Keratinocyte (primary cell): ENCODE measurements at regions not wholly inside any gene's neighbourhood (a gene's known extent, or its start where the extent isn't known, plus 50 kb on each side); places are given as distances from the start of the nearest gene placed in this dataset.

Source experiments
- DNase-seq: peaks from one replicate; pipeline ENCODE4 v3.0.0-alpha.2; 2011; ENCODE audit warnings: low read depth, missing footprints, low spot score
- FAIRE-seq: peaks from 2 replicates; lab custom pipeline; 2011; peaks lifted over from hg19 to GRCh38; lab: Jason Lieb, UNC
- H2AFZ ChIP-seq: 2 replicates; pipeline ENCODE4 v1.6.0; 2012; ENCODE audit warnings: low read length, control low read depth, inconsistent platforms; ENCODE audit not compliant: control insufficient read depth
- H3K27ac ChIP-seq: 2 replicates; pipeline ENCODE4 v1.5.1; 2011; ENCODE audit warnings: low read length; ENCODE audit not compliant: control insufficient read depth, insufficient read depth
- H3K27me3 ChIP-seq: 3 replicates; pipeline ENCODE4 v1.6.0; 2011; ENCODE audit warnings: low read length; ENCODE audit not compliant: control insufficient read depth, insufficient read depth; ENCODE audit errors: extremely low read depth
- H3K36me3 ChIP-seq, 2 experiments: 2 replicates in 1 of 2; 3 replicates in 1 of 2; pipeline ENCODE4 v1.5.1; 2011; ENCODE audit warnings: low read length in 2 of 2, mild to moderate bottlenecking in 1 of 2; ENCODE audit not compliant: control insufficient read depth in 2 of 2, insufficient read depth in 2 of 2; ENCODE audit errors: extremely low read depth in 1 of 2
- H3K4me1 ChIP-seq: 3 replicates; pipeline ENCODE4 v1.5.1; 2011; ENCODE audit warnings: low read length; ENCODE audit not compliant: control insufficient read depth, insufficient read depth; ENCODE audit errors: extremely low read depth
- H3K4me2 ChIP-seq: 3 replicates; pipeline ENCODE4 v1.6.0; 2011; ENCODE audit warnings: low read depth, low read length; ENCODE audit not compliant: control insufficient read depth, insufficient read depth; ENCODE audit errors: extremely low read depth
- H3K4me3 ChIP-seq, 3 experiments: fragments of 200-600 bp in 1 of 3; sonication (generic) in 1 of 3; 2 replicates in 2 of 3; 3 replicates in 1 of 3; pipeline ENCODE4 v1.5.1; 2011 to 2016; ENCODE audit warnings: low read length in 3 of 3, mild to moderate bottlenecking in 3 of 3, control low read depth in 2 of 3, inconsistent platforms in 1 of 3, low read depth in 1 of 3, mixed read lengths in 1 of 3, mixed run types in 1 of 3, moderate library complexity in 1 of 3; ENCODE audit not compliant: control insufficient read depth in 2 of 3, insufficient read depth in 2 of 3; ENCODE audit errors: extremely low read depth in 1 of 3
- H3K79me2 ChIP-seq: 2 replicates; pipeline ENCODE4 v1.6.0; 2012; ENCODE audit warnings: low read length; ENCODE audit not compliant: control insufficient read depth, insufficient read depth
- H3K9ac ChIP-seq: 3 replicates; pipeline ENCODE4 v1.6.0; 2011; ENCODE audit warnings: low read length; ENCODE audit not compliant: control insufficient read depth, insufficient read depth; ENCODE audit errors: extremely low read depth
- H3K9me1 ChIP-seq: 3 replicates; pipeline ENCODE4 v1.6.0; 2011; ENCODE audit warnings: low read length; ENCODE audit not compliant: control insufficient read depth, insufficient read depth; ENCODE audit errors: extremely low read depth
- H3K9me3 ChIP-seq: 2 replicates; pipeline ENCODE4 v1.5.1; 2012; ENCODE audit warnings: low read depth, low read length; ENCODE audit not compliant: control insufficient read depth
- H4K20me1 ChIP-seq: 3 replicates; pipeline ENCODE4 v1.6.0; 2011; ENCODE audit warnings: low read length; ENCODE audit not compliant: control insufficient read depth, insufficient read depth; ENCODE audit errors: extremely low read depth
- CTCF ChIP-seq, 3 experiments: IDR thresholded peaks in 1 of 3; conservative IDR thresholded peaks in 1 of 3; optimal IDR thresholded peaks in 1 of 3; 2 replicates in 2 of 3; 3 replicates in 1 of 3; pipeline versions ENCODE3 to v1.5.1; 2011; ENCODE audit warnings: low read length in 3 of 3, mild to moderate bottlenecking in 3 of 3, moderate library complexity in 2 of 3, control low read depth in 1 of 3, inconsistent platforms in 1 of 3; ENCODE audit not compliant: insufficient read depth in 2 of 3; ENCODE audit errors: extremely low read depth in 1 of 3
- EZH2 ChIP-seq: IDR thresholded peaks from one replicate; pipeline ENCODE4 v1.6.1; 2012; ENCODE audit warnings: inconsistent platforms, mild to moderate bottlenecking, low read length, moderate library complexity
- dilution Hi-C: fragments of 300-500 bp; cut with MboI; formaldehyde crosslinking; loops from one replicate; pipeline ENCODE4 v1.7.0; 2020; ENCODE audit warnings: low sequenced_read_pairs; ENCODE audit not compliant: extremely low pct_ligation_motif_present

DNA sequence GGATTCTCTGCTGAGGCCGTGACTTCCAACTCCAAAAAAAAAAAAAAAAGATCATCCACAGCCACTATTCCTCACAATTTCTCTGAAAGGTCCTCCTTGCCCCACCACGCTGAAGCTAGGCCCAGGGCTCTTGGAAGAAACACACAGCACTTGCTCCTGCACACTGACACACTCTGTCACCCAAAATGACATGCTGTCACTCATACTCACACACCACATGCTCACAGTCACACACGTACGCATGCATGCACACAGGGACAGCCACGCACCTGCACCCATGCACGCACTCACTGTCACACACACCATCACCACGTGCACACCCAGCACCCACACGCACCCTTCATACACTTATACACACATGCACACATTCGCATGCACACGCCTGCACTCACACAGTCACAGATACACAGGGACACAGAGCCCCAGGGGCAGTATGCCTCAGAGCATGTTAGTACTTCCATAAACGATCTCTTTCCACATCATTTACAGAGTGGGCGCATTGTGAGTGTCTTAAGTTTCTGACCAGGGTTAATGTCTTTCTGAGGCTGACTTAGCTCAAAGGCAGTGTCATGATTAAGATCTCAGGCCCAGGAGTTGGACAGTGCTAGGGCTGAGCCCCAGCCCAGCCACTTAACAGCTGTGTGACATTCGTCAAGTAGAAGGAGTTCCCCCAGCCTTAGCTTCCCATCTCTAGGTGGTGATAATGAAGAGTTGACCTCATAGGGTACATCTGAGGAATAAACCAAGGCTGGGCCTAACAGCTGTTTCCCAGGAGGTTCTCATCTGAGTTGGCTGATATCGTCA lies 93.4 kb downstream of the GLI2 start:
- dilution Hi-C loops = no loop called here

GRCh38 chr2:120829633-120830025 lies 94.0 kb downstream of the GLI2 start:
- Histone ChIP-seq H3K9me3 (no peaks in the 10 kb centered on the region), H4K20me1 (peaks cover 3% of the 10 kb centered on the region), H3K79me2 (no peaks in the 10 kb centered on the region), H3K4me3 (no peak overlapping the region), H3K9ac (no peak overlapping the region), H3K36me3 (no peaks in the 10 kb centered on the region), H2AFZ (no peak overlapping the region), H3K4me2 (no peak overlapping the region), H3K4me1 (no peaks in the 10 kb centered on the region), H3K9me1 (no peaks in the 10 kb centered on the region), H3K27me3 (peaks cover 10% of the 10 kb centered on the region), H3K27ac (no peak overlapping the region)
- TF ChIP-seq EZH2 = no peak
- no peak for TF ChIP-seq CTCF (optimal IDR thresholded peaks at IDR 0.05 in 1 of 3, IDR thresholded peaks at IDR 0.05 in 1 of 3, conservative IDR thresholded peaks at IDR 0.05 in 1 of 3; ENCODE audit: extremely low read depth in 1 of 3, insufficient read depth in 2 of 3, low read length in 3 of 3)
- FAIRE-seq (no peak), DNase-seq (no peak)
- dilution Hi-C loops = no loop called here

More for the DNA sequence above, 93.4 kb downstream of the GLI2 start:
- Histone ChIP-seq H3K9me3 (no peaks in the 10 kb centered on the region), H3K9me1 (no peaks in the 10 kb centered on the region), H2AFZ (no peak overlapping the region), H3K27me3 (peaks cover 10% of the 10 kb centered on the region), H3K4me3 (no peak overlapping the region), H3K27ac (no peak overlapping the region), H3K4me1 (no peaks in the 10 kb centered on the region), H3K79me2 (no peaks in the 10 kb centered on the region), H4K20me1 (peaks cover 3% of the 10 kb centered on the region), H3K9ac (no peak overlapping the region), H3K36me3 (no peaks in the 10 kb centered on the region), H3K4me2 (no peak overlapping the region)
- TF ChIP-seq EZH2 (no peak), CTCF (optimal IDR thresholded peaks at IDR 0.05 in 1 of 3, IDR thresholded peaks at IDR 0.05 in 1 of 3, conservative IDR thresholded peaks at IDR 0.05 in 1 of 3; ENCODE audit: extremely low read depth in 1 of 3, insufficient read depth in 2 of 3, low read length in 3 of 3) (no peak)
- FAIRE-seq (no peak), DNase-seq (no peak)
